ENCODE measurements at regions not wholly inside any gene's neighbourhood (a gene's known extent, or its start where the extent isn't known, plus 50 kb on each side); places are given as distances from the start of the nearest gene placed in this dataset.

- TF ChIP-seq, protein P1, sequence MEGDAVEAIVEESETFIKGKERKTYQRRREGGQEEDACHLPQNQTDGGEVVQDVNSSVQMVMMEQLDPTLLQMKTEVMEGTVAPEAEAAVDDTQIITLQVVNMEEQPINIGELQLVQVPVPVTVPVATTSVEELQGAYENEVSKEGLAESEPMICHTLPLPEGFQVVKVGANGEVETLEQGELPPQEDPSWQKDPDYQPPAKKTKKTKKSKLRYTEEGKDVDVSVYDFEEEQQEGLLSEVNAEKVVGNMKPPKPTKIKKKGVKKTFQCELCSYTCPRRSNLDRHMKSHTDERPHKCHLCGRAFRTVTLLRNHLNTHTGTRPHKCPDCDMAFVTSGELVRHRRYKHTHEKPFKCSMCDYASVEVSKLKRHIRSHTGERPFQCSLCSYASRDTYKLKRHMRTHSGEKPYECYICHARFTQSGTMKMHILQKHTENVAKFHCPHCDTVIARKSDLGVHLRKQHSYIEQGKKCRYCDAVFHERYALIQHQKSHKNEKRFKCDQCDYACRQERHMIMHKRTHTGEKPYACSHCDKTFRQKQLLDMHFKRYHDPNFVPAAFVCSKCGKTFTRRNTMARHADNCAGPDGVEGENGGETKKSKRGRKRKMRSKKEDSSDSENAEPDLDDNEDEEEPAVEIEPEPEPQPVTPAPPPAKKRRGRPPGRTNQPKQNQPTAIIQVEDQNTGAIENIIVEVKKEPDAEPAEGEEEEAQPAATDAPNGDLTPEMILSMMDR (IDR thresholded peaks at IDR 0.05): no peak
- TF ChIP-seq POLR2A (IDR thresholded peaks at IDR 0.05): no peak
- intact Hi-C loops (cut with DNase I; ENCODE audit: low total_unique reads): no loop called here
- no peak for DNase-seq
Observed at GRCh38 chr1:81550753-81551152, 250.0 kb upstream of the ADGRL2 start.

GRCh38 chr1:81549588-81550127, 251.1 kb upstream of the ADGRL2 start:
- H3K4me3 ChIP-seq: no peak overlapping the region
- no peak overlapping the region for H3K27ac ChIP-seq
- 19 to 52% methylated on average over 1 of the region's 1 CpG for WGBS, 2 donors
- intact Hi-C loops (cut with DNase I; ENCODE audit: low total_unique reads): no loop called here
- no peaks in the 10 kb centered on the region for H3K27me3 ChIP-seq
- TF ChIP-seq, protein P1 (IDR thresholded peaks at IDR 0.05): no peak
- TF ChIP-seq POLR2A (IDR thresholded peaks at IDR 0.05): no peak
- H3K9me3 ChIP-seq: no peaks in the 10 kb centered on the region
- H3K36me3 ChIP-seq (ENCODE audit: low read depth, missing control alignments): no peaks in the 10 kb centered on the region
- DNase-seq: no peak
- no peaks in the 10 kb centered on the region for H3K4me1 ChIP-seq

More at GRCh38 chr1:81550753-81551152, 250.0 kb upstream of the ADGRL2 start:
- Histone ChIP-seq H3K4me1 (no peaks in the 10 kb centered on the region), H3K4me3 (no peak overlapping the region), H3K27ac (no peak overlapping the region), H3K36me3 (ENCODE audit: low read depth, missing control alignments) (no peaks in the 10 kb centered on the region), H3K9me3 (no peaks in the 10 kb centered on the region), H3K27me3 (no peaks in the 10 kb centered on the region)
- 95 to 98% methylated on average over 1 of the region's 1 CpG for WGBS, 2 donors

- WGBS, 2 donors: 70 to 90% methylated on average over 3 of the region's 3 CpGs
- intact Hi-C loops (cut with DNase I; ENCODE audit: low total_unique reads): no loop called here
- no peak for DNase-seq
Observed at GRCh38 chr1:81548918-81549587, 251.7 kb upstream of the ADGRL2 start.

GRCh38 chr1:81547912-81548303, 252.8 kb upstream of the ADGRL2 start:
- no peaks in the 10 kb centered on the region for H3K36me3 ChIP-seq (ENCODE audit: low read depth, missing control alignments)
- TF ChIP-seq POLR2A (IDR thresholded peaks at IDR 0.05): no peak
- TF ChIP-seq, protein P1 (IDR thresholded peaks at IDR 0.05): no peak
- no peak overlapping the region for H3K4me3 ChIP-seq
- intact Hi-C loops (cut with DNase I; ENCODE audit: low total_unique reads): no loop called here
- no peaks in the 10 kb centered on the region for H3K27me3 ChIP-seq
- no peak for DNase-seq
- no peaks in the 10 kb centered on the region for H3K4me1 ChIP-seq
- H3K27ac ChIP-seq: no peak overlapping the region
- H3K9me3 ChIP-seq: no peaks in the 10 kb centered on the region
- 80 to 82% methylated on average over 2 of the region's 2 CpGs for WGBS, 2 donors

More at GRCh38 chr1:81548918-81549587, 251.7 kb upstream of the ADGRL2 start:
- no peaks in the 10 kb centered on the region for H3K27me3 ChIP-seq
- no peaks in the 10 kb centered on the region for H3K4me1 ChIP-seq
- TF ChIP-seq, protein P1 (IDR thresholded peaks at IDR 0.05): no peak
- no peak for TF ChIP-seq POLR2A (IDR thresholded peaks at IDR 0.05)
- no peaks in the 10 kb centered on the region for H3K9me3 ChIP-seq
- H3K27ac ChIP-seq: no peak overlapping the region
- no peak overlapping the region for H3K4me3 ChIP-seq
- no peaks in the 10 kb centered on the region for H3K36me3 ChIP-seq (ENCODE audit: low read depth, missing control alignments)
